Spinal cord (tissue), 9 donors: ENCODE measurements at regions not wholly inside any gene's neighbourhood (a gene's known extent, or its start where the extent isn't known, plus 50 kb on each side); places are given as distances from the start of the nearest gene placed in this dataset.
A peak's percentile ranks its signal among the peaks of the same experiment; 100 is the strongest.

Source experiments
- DNase-seq, 6 donors: peaks; one replicate each; pipeline versions ENCODE4 v3.0.0 to v3.0.0-alpha.2; 2013 to 2015; ENCODE audit warnings: low spot score in 6 of 6, low read depth in 4 of 6
- H3K27ac ChIP-seq: one replicate; pipeline ENCODE4 v1.5.1; 2013; ENCODE audit warnings: low read depth, low read length, control low read depth
- H3K27me3 ChIP-seq: one replicate; pipeline ENCODE4 v1.6.1; 2013; ENCODE audit warnings: low read length; ENCODE audit not compliant: control insufficient read depth, insufficient read depth
- H3K36me3 ChIP-seq: one replicate; pipeline ENCODE4 v1.6.1; 2013; ENCODE audit warnings: low read length; ENCODE audit not compliant: control insufficient read depth, insufficient read depth
- H3K4me1 ChIP-seq: one replicate; pipeline ENCODE4 v1.6.1; 2013; ENCODE audit warnings: low read length; ENCODE audit not compliant: control insufficient read depth, insufficient read depth
- H3K4me3 ChIP-seq: one replicate; pipeline ENCODE4 v1.5.1; 2013; ENCODE audit warnings: low read depth, low read length, control low read depth
- H3K9me3 ChIP-seq: one replicate; pipeline ENCODE4 v1.6.1; 2013; ENCODE audit warnings: low read length; ENCODE audit not compliant: control insufficient read depth, insufficient read depth
- WGBS: methylation state at CpG from one replicate; pipeline ENCODE4 v1.1.5; 2013; ENCODE audit warnings: missing lambda C conversion rate; ENCODE audit not compliant: insufficient coverage; 5-methylcytosine and 5-hydroxymethylcytosine counted together
- donor health status: healthy.

DNA sequence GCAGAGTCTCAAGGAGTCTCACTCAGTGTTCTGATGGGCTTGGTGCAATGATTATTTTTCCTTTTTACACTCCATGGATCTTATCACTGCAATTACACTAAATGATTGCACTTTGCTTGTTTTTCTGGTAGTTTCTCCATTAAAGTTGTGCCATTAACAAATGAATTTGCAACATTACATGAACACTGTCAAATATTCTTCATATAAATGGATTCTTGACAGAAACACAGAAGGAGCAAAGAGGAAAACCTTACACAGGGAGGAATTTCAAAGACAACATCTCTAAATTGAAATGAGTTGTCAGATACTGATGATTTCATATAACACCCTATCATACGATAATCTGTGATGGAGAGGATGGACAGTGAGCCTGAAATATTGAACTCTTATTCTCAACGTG lies 65.4 kb upstream of the CHST9 start:
- Histone ChIP-seq H3K27me3 (no peaks in the 10 kb centered on the region), H3K4me1 (no peaks in the 10 kb centered on the region), H3K27ac (no peak overlapping the region), H3K4me3 (no peak overlapping the region), H3K9me3 (no peaks in the 10 kb centered on the region), H3K36me3 (no peaks in the 10 kb centered on the region)
- DNase-seq, result no peak
- no CpG with 5 or more reads among the region's 2 CpGs for WGBS

DNA sequence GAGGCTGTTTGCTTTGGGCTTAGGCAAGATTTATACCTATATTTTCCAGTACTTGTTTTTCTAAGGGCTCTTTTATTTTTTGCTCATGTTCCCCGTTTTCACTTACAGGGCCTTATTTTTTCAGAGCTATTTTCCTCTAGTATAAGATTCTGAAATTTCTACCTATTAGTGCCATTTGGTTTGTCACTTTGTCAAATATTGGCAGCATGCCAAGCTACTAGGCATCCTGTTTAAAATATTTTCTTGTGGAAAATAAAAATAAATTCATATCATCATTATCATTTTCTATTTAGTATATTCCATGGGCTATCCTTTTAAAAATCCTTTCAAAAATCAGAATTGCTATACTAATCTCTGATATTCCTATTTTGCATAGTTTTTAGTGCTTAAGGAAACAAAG lies 64.8 kb upstream of the CHST9 start:
- WGBS, result no CpG with 5 or more reads among the region's 1 CpG
- no peak overlapping the region for H3K4me3 ChIP-seq

DNA sequence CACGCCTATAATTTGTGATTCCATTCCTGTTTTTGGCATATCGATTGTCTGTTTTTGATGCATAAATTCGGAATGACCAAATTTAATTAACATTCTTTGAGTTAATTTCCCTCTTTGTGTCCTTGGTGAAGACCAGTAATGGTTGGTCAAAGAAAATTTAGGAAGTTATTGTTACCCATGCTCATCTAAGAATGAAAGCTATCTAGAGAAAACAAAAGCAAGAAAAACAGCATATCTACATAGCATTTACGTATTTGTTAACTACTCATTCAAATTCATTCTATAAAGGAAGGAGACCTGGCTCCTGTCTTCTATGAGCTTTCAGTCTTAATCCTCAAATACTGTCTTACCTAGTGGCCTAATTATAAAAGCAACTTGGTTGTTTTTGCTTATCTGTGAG lies 59.2 kb upstream of the CHST9 start:
- no peaks in the 10 kb centered on the region for H3K4me1 ChIP-seq
- no peaks in the 10 kb centered on the region for H3K36me3 ChIP-seq
- no peak overlapping the region for H3K27ac ChIP-seq
- H3K4me3 ChIP-seq, result no peak overlapping the region
- no peaks in the 10 kb centered on the region for H3K9me3 ChIP-seq
- 100% methylated on average over 1 of the region's 4 CpGs for WGBS
- no peaks in the 10 kb centered on the region for H3K27me3 ChIP-seq
- DNase-seq, result no peak

More for the DNA sequence above, 64.8 kb upstream of the CHST9 start:
- H3K4me1 ChIP-seq, result no peaks in the 10 kb centered on the region
- H3K27ac ChIP-seq, result no peak overlapping the region
- H3K27me3 ChIP-seq, result no peaks in the 10 kb centered on the region
- peak in 1 of 6 donors; percentile 9 for DNase-seq
- H3K36me3 ChIP-seq, result no peaks in the 10 kb centered on the region
- no peaks in the 10 kb centered on the region for H3K9me3 ChIP-seq

DNA sequence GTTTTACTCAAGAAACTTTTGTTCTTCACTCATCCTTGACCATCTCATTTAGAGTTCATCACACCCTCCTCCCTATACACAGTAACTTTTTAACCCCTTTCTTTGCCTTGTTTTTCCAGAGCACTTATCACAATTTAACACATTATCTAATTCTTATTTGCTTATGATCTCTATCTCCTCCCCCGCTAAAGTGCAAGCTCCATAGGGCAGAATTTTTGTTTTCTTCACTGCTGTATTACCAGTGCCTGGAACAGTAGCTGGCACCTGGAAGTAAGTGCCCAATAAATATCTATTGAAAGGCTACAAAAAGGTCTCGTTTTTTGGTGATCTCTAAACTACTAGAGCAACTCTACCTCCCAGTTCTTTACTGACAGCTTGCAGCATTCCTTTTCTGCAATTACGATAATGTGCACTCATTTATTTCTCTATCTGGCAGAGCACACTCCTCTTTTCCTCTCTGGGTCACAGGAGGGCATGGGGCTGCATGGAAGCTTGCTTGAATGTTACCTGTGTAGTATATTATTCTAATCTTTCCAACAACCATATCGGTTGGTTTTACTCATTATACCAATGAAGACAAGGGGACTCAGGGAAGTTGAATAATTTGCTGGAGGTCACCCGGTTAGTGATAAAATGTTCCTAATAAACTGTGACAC lies 57.4 kb upstream of the CHST9 start:
- Histone ChIP-seq H3K27me3 (no peaks in the 10 kb centered on the region), H3K36me3 (no peaks in the 10 kb centered on the region), H3K27ac (no peak overlapping the region), H3K9me3 (no peaks in the 10 kb centered on the region), H3K4me1 (no peaks in the 10 kb centered on the region), H3K4me3 (no peak overlapping the region)
- no peak for DNase-seq
- 67% methylated on average over 1 of the region's 5 CpGs for WGBS

DNA sequence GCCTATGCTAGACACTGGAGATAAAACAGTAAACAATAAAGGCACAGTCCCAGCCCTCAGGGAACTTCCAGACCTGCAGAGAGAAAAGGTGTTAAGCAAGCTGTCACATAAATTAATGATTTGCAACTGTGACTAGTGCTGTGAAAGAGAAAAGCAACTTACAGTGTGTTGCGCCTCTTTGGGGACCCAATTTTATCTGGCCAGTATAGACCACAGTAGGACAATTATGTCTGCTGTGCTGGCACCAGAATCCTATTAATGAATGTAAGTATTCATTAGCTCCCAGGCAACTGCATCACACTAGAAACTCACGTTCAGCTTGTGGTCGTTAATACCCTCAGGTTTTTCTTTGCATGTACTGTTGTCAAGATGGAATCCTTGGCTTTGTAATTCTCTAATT lies 55.3 kb upstream of the CHST9 start:
- Histone ChIP-seq H3K27me3 (no peaks in the 10 kb centered on the region), H3K4me1 (no peaks in the 10 kb centered on the region), H3K27ac (no peak overlapping the region), H3K36me3 (no peaks in the 10 kb centered on the region), H3K4me3 (no peak overlapping the region), H3K9me3 (no peaks in the 10 kb centered on the region)
- WGBS, result 20% methylated on average over 1 of the region's 3 CpGs
- peak in 5 of 6 donors; percentile 3 to 81 (median 22) for DNase-seq

DNA sequence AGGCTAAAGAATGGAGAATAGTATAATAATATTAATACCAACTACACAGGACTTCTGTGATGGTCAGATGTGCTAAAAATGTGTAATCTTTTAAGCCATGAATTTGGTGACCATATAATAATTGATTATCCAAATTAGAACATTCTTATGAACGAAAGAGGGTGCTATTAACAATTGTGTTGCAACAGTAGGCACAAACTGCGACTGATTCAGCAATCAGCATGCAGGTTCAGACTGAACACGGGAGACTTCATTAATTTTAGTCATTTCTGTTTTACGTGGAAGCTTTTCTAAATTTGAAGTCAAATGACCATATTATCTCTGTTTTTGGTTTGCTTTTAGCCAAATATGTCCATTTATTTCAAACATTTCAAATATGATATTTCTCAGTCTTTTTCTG lies 54.6 kb upstream of the CHST9 start:
- Histone ChIP-seq H3K27me3 (no peaks in the 10 kb centered on the region), H3K27ac (no peak overlapping the region), H3K4me1 (no peaks in the 10 kb centered on the region), H3K9me3 (no peaks in the 10 kb centered on the region), H3K36me3 (no peaks in the 10 kb centered on the region), H3K4me3 (no peak overlapping the region)
- DNase-seq, result no peak
- WGBS, result no CpG with 5 or more reads among the region's 4 CpGs

DNA sequence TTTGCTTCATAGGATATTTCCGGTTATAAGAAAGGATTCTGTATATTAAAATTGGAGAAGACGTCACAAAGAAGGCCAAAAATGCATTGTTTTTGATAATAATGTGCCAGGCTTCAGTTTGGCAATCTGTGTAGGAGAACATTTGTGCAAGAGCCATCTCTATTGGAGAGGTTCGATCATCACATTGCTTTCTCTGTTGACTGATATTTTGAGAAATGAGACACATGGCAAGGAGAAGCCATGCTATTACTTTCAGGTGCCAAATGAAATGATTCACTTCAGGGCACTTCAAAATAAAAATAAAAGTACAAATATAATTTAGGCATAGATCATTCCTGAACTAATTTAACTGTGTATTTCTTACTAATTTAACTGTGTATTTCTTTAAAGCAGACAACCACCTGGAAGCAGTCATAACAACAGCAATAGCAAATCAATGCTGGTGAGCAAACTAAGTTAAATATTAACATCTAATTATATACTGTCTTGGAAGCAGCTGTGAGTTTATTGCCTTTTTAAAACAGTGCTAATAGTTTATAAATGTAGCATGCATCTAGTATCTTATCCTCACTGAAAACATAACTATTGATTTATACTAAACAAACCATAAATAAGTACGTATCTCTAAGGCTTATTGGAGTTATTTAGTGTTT lies 50.2 kb upstream of the CHST9 start:
- Histone ChIP-seq H3K9me3 (no peaks in the 10 kb centered on the region), H3K36me3 (no peaks in the 10 kb centered on the region), H3K27me3 (no peaks in the 10 kb centered on the region), H3K27ac (no peak overlapping the region), H3K4me1 (no peaks in the 10 kb centered on the region), H3K4me3 (no peak overlapping the region)
- 60% methylated on average over 1 of the region's 4 CpGs for WGBS
- DNase-seq, result no peak
